22Rv1 (cell line): ENCODE measurements at regions not wholly inside any gene's neighbourhood (a gene's known extent, or its start where the extent isn't known, plus 50 kb on each side); places are given as distances from the start of the nearest gene placed in this dataset.

Experiments
- ZFX ChIP-seq: fragments of 450-650 bp; IDR thresholded peaks from 2 replicates; pipeline ENCODE4 v1.6.1; 2017; ENCODE audit warnings: antibody characterized with exemption, borderline replicate concordance
- TF ChIP-seq, protein P1 (sequence below): fragments of 450-650 bp; IDR thresholded peaks from 2 replicates; pipeline ENCODE4 v1.5.1; 2017; ENCODE audit warnings: mild to moderate bottlenecking

DNA sequence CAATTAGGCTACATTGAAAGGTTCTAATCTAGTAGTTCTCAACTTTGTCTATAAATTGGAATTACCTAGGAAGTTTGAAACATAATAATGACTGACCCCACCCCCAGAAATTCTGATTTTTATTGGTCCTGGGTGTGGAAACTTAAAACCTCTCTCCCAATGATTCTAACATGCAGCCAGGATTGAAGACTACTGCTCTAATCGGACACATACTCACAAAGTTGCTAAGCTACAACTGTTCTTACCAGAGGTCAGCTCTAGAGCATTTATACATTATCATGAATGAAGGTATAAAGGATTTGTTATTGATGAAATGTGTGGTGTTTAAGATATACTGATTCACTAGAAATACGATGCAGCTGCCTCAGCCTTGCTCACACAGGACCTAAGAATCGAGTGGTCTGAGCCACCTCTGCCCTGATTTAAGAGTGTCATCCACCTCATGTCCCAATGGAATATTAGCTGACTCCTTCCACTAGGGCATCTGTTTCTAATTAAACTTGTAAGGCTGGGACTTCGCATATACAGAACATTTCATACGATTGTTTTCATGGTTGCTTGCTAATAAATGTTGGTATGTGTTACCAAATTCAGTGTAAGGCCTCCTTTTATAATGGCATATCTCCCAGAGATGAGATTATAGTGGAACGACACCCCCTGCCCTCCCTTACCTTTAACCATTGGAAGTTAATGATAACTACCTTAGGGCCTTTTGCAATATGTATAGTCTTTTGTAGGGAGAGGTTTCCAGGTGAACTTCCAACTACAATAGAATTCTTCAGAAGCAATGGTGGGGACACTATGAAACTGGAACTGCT, 410.8 kb upstream of the PDE3A start:
- TF ChIP-seq, protein P1, sequence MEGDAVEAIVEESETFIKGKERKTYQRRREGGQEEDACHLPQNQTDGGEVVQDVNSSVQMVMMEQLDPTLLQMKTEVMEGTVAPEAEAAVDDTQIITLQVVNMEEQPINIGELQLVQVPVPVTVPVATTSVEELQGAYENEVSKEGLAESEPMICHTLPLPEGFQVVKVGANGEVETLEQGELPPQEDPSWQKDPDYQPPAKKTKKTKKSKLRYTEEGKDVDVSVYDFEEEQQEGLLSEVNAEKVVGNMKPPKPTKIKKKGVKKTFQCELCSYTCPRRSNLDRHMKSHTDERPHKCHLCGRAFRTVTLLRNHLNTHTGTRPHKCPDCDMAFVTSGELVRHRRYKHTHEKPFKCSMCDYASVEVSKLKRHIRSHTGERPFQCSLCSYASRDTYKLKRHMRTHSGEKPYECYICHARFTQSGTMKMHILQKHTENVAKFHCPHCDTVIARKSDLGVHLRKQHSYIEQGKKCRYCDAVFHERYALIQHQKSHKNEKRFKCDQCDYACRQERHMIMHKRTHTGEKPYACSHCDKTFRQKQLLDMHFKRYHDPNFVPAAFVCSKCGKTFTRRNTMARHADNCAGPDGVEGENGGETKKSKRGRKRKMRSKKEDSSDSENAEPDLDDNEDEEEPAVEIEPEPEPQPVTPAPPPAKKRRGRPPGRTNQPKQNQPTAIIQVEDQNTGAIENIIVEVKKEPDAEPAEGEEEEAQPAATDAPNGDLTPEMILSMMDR, result no peak
- no peak for TF ChIP-seq ZFX
